H9 (cell line): ENCODE measurements at regions not wholly inside any gene's neighbourhood (a gene's known extent, or its start where the extent isn't known, plus 50 kb on each side); places are given as distances from the start of the nearest gene placed in this dataset.

Experiments
- DNase-seq: peaks from one replicate; pipeline ENCODE4 v3.0.0-alpha.2; 2017
- H2AFZ ChIP-seq: one replicate; pipeline ENCODE4 v1.6.1; 2013; ENCODE audit warnings: mild to moderate bottlenecking, low read length, control low read depth, moderate library complexity
- H2AK5ac ChIP-seq: 2 replicates; pipeline ENCODE4 v1.6.1; 2013; ENCODE audit warnings: low read length, control low read depth, mixed read lengths; ENCODE audit not compliant: insufficient read length
- H2BK120ac ChIP-seq: one replicate; pipeline ENCODE4 v1.6.1; 2013; ENCODE audit warnings: low read depth, mild to moderate bottlenecking, low read length, control low read depth, inconsistent platforms; ENCODE audit not compliant: poor library complexity, severe bottlenecking
- H2BK12ac ChIP-seq: 2 replicates; pipeline ENCODE4 v1.6.1; 2013; ENCODE audit warnings: low read length, control low read depth, mixed read lengths, low read depth; ENCODE audit not compliant: insufficient read length
- H2BK15ac ChIP-seq: 2 replicates; pipeline ENCODE4 v1.6.1; 2013; ENCODE audit warnings: low read depth, low read length, control low read depth
- H2BK20ac ChIP-seq: one replicate; pipeline ENCODE4 v1.6.1; 2013; ENCODE audit warnings: low read depth, mild to moderate bottlenecking, low read length, control low read depth, inconsistent platforms; ENCODE audit not compliant: poor library complexity, severe bottlenecking
- H2BK5ac ChIP-seq: 2 replicates; pipeline ENCODE4 v1.6.1; 2013; ENCODE audit warnings: low read length, control low read depth, mixed read lengths; ENCODE audit not compliant: insufficient read length
- H3K14ac ChIP-seq: 2 replicates; pipeline ENCODE4 v1.6.1; 2013; ENCODE audit warnings: low read length, control low read depth; ENCODE audit not compliant: insufficient read depth
- H3K18ac ChIP-seq: 2 replicates; pipeline ENCODE4 v1.6.1; 2013; ENCODE audit warnings: low read depth, mild to moderate bottlenecking, mixed read lengths, low read length, control low read depth; ENCODE audit not compliant: insufficient read length
- H3K23ac ChIP-seq: 2 replicates; pipeline ENCODE4 v1.6.1; 2013; ENCODE audit warnings: low read length, control low read depth, mixed read lengths, low read depth; ENCODE audit not compliant: insufficient read length
- H3K23me2 ChIP-seq: 2 replicates; pipeline ENCODE4 v1.6.1; 2013; ENCODE audit warnings: low read depth, mild to moderate bottlenecking, mixed read lengths, low read length, control low read depth; ENCODE audit not compliant: insufficient read length, poor library complexity, severe bottlenecking
- H3K27ac ChIP-seq: 2 replicates; pipeline ENCODE4 v1.5.1; 2013; ENCODE audit warnings: low read length, control low read depth, mixed read lengths, low read depth; ENCODE audit not compliant: insufficient read length
- H3K27me3 ChIP-seq: 2 replicates; pipeline ENCODE4 v1.6.1; 2013; ENCODE audit warnings: low read length, control low read depth, inconsistent platforms; ENCODE audit not compliant: insufficient read depth
- H3K4ac ChIP-seq: 2 replicates; pipeline ENCODE4 v1.6.1; 2013; ENCODE audit warnings: low read depth, mild to moderate bottlenecking, control low read depth, inconsistent platforms, low read length, moderate library complexity
- H3K4me1 ChIP-seq: 2 replicates; pipeline ENCODE4 v1.6.1; 2013; ENCODE audit warnings: low read length, control low read depth, inconsistent platforms; ENCODE audit not compliant: insufficient read depth
- H3K4me2 ChIP-seq: 2 replicates; pipeline ENCODE4 v1.6.1; 2013; ENCODE audit warnings: low read length, control low read depth, mixed read lengths; ENCODE audit not compliant: insufficient read length, insufficient read depth
- H3K56ac ChIP-seq: 2 replicates; pipeline ENCODE4 v1.6.1; 2013; ENCODE audit warnings: low read depth, mild to moderate bottlenecking, mixed read lengths, low read length, control low read depth; ENCODE audit not compliant: insufficient read length
- H3K79me1 ChIP-seq: 2 replicates; pipeline ENCODE4 v1.6.1; 2013; ENCODE audit warnings: low read depth, mild to moderate bottlenecking, moderate library complexity, low read length, control low read depth, inconsistent platforms; ENCODE audit not compliant: insufficient read depth, poor library complexity, severe bottlenecking
- H3K79me2 ChIP-seq: 2 replicates; pipeline ENCODE4 v1.6.1; 2013; ENCODE audit warnings: low read length, control low read depth, inconsistent platforms; ENCODE audit not compliant: insufficient read depth
- H3K9ac ChIP-seq: 2 replicates; pipeline ENCODE4 v1.6.1; 2013; ENCODE audit warnings: low read length, control low read depth, mixed read lengths; ENCODE audit not compliant: insufficient read length; ENCODE audit errors: extremely low read depth
- H3K9me3 ChIP-seq: one replicate; pipeline ENCODE4 v1.6.1; 2013; ENCODE audit warnings: low read depth, low read length, inconsistent platforms; ENCODE audit not compliant: control insufficient read depth
- H3T11ph ChIP-seq: one replicate; pipeline ENCODE4 v1.6.1; 2013; ENCODE audit warnings: mild to moderate bottlenecking, low read length, control low read depth, inconsistent platforms
- H4K20me1 ChIP-seq: one replicate; pipeline ENCODE4 v1.6.1; 2013; ENCODE audit not compliant: control insufficient read depth, insufficient read length, insufficient read depth
- H4K5ac ChIP-seq: 2 replicates; pipeline ENCODE4 v1.6.1; 2013; ENCODE audit warnings: low read depth, mild to moderate bottlenecking, mixed read lengths, low read length, control low read depth; ENCODE audit not compliant: insufficient read length
- H4K8ac ChIP-seq: replicated peaks from 2 replicates; pipeline ENCODE4 v1.6.1; 2013; ENCODE audit warnings: low read length, control low read depth, mixed read lengths, low read depth; ENCODE audit not compliant: insufficient read length
- H4K91ac ChIP-seq: 2 replicates; pipeline ENCODE4 v1.6.1; 2013; ENCODE audit warnings: low read depth, mild to moderate bottlenecking, moderate library complexity, mixed read lengths, low read length, control low read depth; ENCODE audit not compliant: insufficient read length
- H3K27ac Mint-ChIP-seq, 3 experiments: 2 replicates in 2 of 3; 3 replicates in 1 of 3; pipeline ENCODE4 v1.8.0; 2020 to 2021; ENCODE audit warnings: mixed read lengths in 3 of 3, mild to moderate bottlenecking in 1 of 3, moderate library complexity in 1 of 3
- H3K27me3 Mint-ChIP-seq: 2 replicates; pipeline ENCODE4 v1.8.0; 2021; ENCODE audit warnings: low read depth, mild to moderate bottlenecking, moderate library complexity, mixed read lengths
- H3K36me3 Mint-ChIP-seq, 3 experiments: 2 replicates in 2 of 3; 3 replicates in 1 of 3; pipeline ENCODE4 v1.8.0; 2020 to 2021; ENCODE audit warnings: low read depth in 3 of 3, mixed read lengths in 3 of 3; ENCODE audit not compliant: insufficient read depth in 1 of 3
- H3K4me1 Mint-ChIP-seq, 2 experiments: 2 replicates each; pipeline ENCODE4 v1.8.0; 2020; ENCODE audit warnings: mixed read lengths in 2 of 2
- H3K4me3 Mint-ChIP-seq, 2 experiments: 2 replicates in 1 of 2; 3 replicates in 1 of 2; pipeline ENCODE4 v1.8.0; 2020 to 2021; ENCODE audit warnings: mild to moderate bottlenecking in 2 of 2, mixed read lengths in 2 of 2, moderate library complexity in 1 of 2
- H3K9me3 Mint-ChIP-seq, 2 experiments: 2 replicates in 1 of 2; 3 replicates in 1 of 2; pipeline ENCODE4 v1.8.0; 2020; ENCODE audit warnings: mild to moderate bottlenecking in 2 of 2, mixed read lengths in 2 of 2, moderate library complexity in 1 of 2
- WGBS: extraction: QIAGEN DNeasy Blood & Tissue Kit; methylation state at CpG from one replicate; pipeline ENCODE4 v1.1.7; 2013; ENCODE audit warnings: missing lambda C conversion rate, low lambda C conversion rate, mixed read lengths; ENCODE audit not compliant: insufficient read length; ENCODE audit errors: extremely low coverage; 5-methylcytosine and 5-hydroxymethylcytosine counted together
- TF ChIP-seq, protein P1 (sequence below): fragments of 200-600 bp; sonication (generic); conservative IDR thresholded peaks from 3 replicates; pipeline ENCODE4 v1.8.0; 2021; ENCODE audit warnings: antibody characterized with exemption, mild to moderate bottlenecking

DNA sequence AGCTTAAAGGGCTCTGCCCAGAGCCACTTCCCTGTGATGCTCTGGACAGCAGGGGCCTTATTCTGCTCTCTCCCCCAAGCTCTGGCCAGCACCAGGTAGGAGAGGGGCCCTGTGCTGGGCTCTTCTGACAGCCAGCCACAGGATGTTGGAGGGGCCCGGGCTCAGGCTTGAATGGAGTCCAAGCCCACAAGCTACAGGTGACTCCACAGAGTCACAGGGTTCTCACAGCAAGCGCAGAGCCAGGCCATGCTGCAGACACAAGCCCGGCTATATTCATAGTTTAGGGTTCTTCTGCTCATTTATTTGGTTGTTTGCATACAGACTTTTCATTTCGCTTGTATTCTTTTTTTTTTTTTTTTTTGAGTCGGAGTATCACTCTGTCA, 1392.8 kb downstream of the BRD1 start:
- H4K91ac ChIP-seq: no peak overlapping the region
- no peak overlapping the region for H4K5ac ChIP-seq
- H3K27me3 ChIP-seq: no peaks in the 10 kb centered on the region
- no peak overlapping the region for H3K4ac ChIP-seq
- no peak overlapping the region for H2BK12ac ChIP-seq
- H2AFZ ChIP-seq: no peak overlapping the region
- no peak overlapping the region for H3K56ac ChIP-seq
- no peak overlapping the region for H3K23ac ChIP-seq
- H3T11ph ChIP-seq: no peak overlapping the region
- no peak overlapping the region for H3K27ac ChIP-seq
- Mint-ChIP-seq H3K9me3 (no peaks in the 10 kb centered on the region; a peak in 2 of 5 replicates), H3K4me3 (no peak overlapping the region), H3K36me3 (no peaks in the 10 kb centered on the region; a peak in 1 of 7 replicates), H3K4me1 (peaks cover 3 to 4% of the 10 kb centered on the region in 2 experiments), H3K27me3 (peaks cover 8% of the 10 kb centered on the region), H3K27ac (no peak overlapping the region)
- H3K14ac ChIP-seq: no peak overlapping the region
- H2BK120ac ChIP-seq: no peak overlapping the region
- H2AK5ac ChIP-seq: no peak overlapping the region
- H3K79me2 ChIP-seq: no peaks in the 10 kb centered on the region
- H2BK15ac ChIP-seq: no peak overlapping the region
- no peak overlapping the region for H3K9ac ChIP-seq
- no peak overlapping the region for H3K18ac ChIP-seq
- H3K9me3 ChIP-seq: no peaks in the 10 kb centered on the region
- no CpG with 5 or more reads among the region's 5 CpGs for WGBS
- H2BK5ac ChIP-seq: no peak overlapping the region
- no peak overlapping the region for H4K8ac ChIP-seq
- H4K20me1 ChIP-seq: no peaks in the 10 kb centered on the region
- TF ChIP-seq, protein P1, sequence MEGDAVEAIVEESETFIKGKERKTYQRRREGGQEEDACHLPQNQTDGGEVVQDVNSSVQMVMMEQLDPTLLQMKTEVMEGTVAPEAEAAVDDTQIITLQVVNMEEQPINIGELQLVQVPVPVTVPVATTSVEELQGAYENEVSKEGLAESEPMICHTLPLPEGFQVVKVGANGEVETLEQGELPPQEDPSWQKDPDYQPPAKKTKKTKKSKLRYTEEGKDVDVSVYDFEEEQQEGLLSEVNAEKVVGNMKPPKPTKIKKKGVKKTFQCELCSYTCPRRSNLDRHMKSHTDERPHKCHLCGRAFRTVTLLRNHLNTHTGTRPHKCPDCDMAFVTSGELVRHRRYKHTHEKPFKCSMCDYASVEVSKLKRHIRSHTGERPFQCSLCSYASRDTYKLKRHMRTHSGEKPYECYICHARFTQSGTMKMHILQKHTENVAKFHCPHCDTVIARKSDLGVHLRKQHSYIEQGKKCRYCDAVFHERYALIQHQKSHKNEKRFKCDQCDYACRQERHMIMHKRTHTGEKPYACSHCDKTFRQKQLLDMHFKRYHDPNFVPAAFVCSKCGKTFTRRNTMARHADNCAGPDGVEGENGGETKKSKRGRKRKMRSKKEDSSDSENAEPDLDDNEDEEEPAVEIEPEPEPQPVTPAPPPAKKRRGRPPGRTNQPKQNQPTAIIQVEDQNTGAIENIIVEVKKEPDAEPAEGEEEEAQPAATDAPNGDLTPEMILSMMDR: no peak
- H2BK20ac ChIP-seq: no peak overlapping the region
- no peaks in the 10 kb centered on the region for H3K23me2 ChIP-seq
- no peak for DNase-seq
- no peaks in the 10 kb centered on the region for H3K4me1 ChIP-seq
- H3K79me1 ChIP-seq: no peaks in the 10 kb centered on the region
- no peak overlapping the region for H3K4me2 ChIP-seq
